PFSK-1 (cell line): ENCODE measurements at regions not wholly inside any gene's neighbourhood (a gene's known extent, or its start where the extent isn't known, plus 50 kb on each side); places are given as distances from the start of the nearest gene placed in this dataset.

Experiments used
- FOXP2 ChIP-seq: optimal IDR thresholded peaks from 2 replicates; pipeline ENCODE3; 2011; ENCODE audit warnings: borderline replicate concordance, control low read depth, inconsistent platforms; ENCODE audit not compliant: insufficient read depth; ENCODE audit errors: extremely low read length, extremely low read depth
- POLR2AphosphoS5 ChIP-seq: IDR thresholded peaks from 2 replicates; pipeline ENCODE4 v1.6.1; 2012; ENCODE audit warnings: low read depth, mild to moderate bottlenecking, control low read depth, low read length, moderate library complexity
- REST ChIP-seq, 2 experiments: IDR thresholded peaks; 2 replicates each; pipeline versions ENCODE4 v1.6.1 to v1.8.0; 2011 to 2012; ENCODE audit warnings: low read depth in 2 of 2, low read length in 2 of 2, control low read depth in 1 of 2, inconsistent platforms in 1 of 2, mild to moderate bottlenecking in 1 of 2, moderate library complexity in 1 of 2; ENCODE audit not compliant: insufficient read depth in 1 of 2
- SIN3A ChIP-seq: IDR thresholded peaks from 2 replicates; pipeline ENCODE4 v1.6.1; 2012; ENCODE audit warnings: mild to moderate bottlenecking, low read length, moderate library complexity, borderline replicate concordance; ENCODE audit not compliant: insufficient read depth
- TAF1 ChIP-seq: IDR thresholded peaks from 2 replicates; pipeline ENCODE4 v1.6.1; 2012; ENCODE audit warnings: low read length, control low read depth, borderline replicate concordance; ENCODE audit not compliant: insufficient read depth

GRCh38 chr11:92758241-92758780 is 211.1 kb upstream of the MTNR1B start:
- TF ChIP-seq SIN3A, result no peak
- no peak for TF ChIP-seq REST (IDR thresholded peaks at IDR 0.05; ENCODE audit: insufficient read depth in 1 of 2, low read depth in 2 of 2, low read length in 2 of 2)
- TF ChIP-seq FOXP2, result no peak
- TF ChIP-seq POLR2AphosphoS5, result no peak
- no peak for TF ChIP-seq TAF1

- no peak for TF ChIP-seq REST (IDR thresholded peaks at IDR 0.05; ENCODE audit: insufficient read depth in 1 of 2, low read depth in 2 of 2, low read length in 2 of 2)
- TF ChIP-seq SIN3A, result no peak
- no peak for TF ChIP-seq FOXP2
- TF ChIP-seq TAF1, result no peak
- no peak for TF ChIP-seq POLR2AphosphoS5
Measured at GRCh38 chr11:92759571-92760214, 209.8 kb upstream of the MTNR1B start.

- TF ChIP-seq FOXP2 (no peak), REST (IDR thresholded peaks at IDR 0.05; ENCODE audit: insufficient read depth in 1 of 2, low read depth in 2 of 2, low read length in 2 of 2) (no peak), TAF1 (no peak)
Measured at GRCh38 chr11:92762121-92762540, 207.3 kb upstream of the MTNR1B start.

GRCh38 chr11:92763336-92763735 is 206.1 kb upstream of the MTNR1B start:
- TF ChIP-seq REST (IDR thresholded peaks at IDR 0.05; ENCODE audit: insufficient read depth in 1 of 2, low read depth in 2 of 2, low read length in 2 of 2) (no peak), TAF1 (no peak), SIN3A (no peak), FOXP2 (no peak), POLR2AphosphoS5 (no peak)

- TF ChIP-seq TAF1, result no peak
- TF ChIP-seq SIN3A, result no peak
- TF ChIP-seq POLR2AphosphoS5, result no peak
- no peak for TF ChIP-seq FOXP2
- TF ChIP-seq REST (IDR thresholded peaks at IDR 0.05; ENCODE audit: insufficient read depth in 1 of 2, low read depth in 2 of 2, low read length in 2 of 2), result no peak
Measured at GRCh38 chr11:92764128-92764527, 205.3 kb upstream of the MTNR1B start.
